GM23338 (cell line): ENCODE measurements at regions not wholly inside any gene's neighbourhood (a gene's known extent, or its start where the extent isn't known, plus 50 kb on each side); places are given as distances from the start of the nearest gene placed in this dataset.

Source experiments
- ATAC-seq: fragments of 200-7000 bp; cut with Tn5 transposase; 3 replicates; pipeline ENCODE4 v1.9.1; 2020
- DNase-seq: peaks from one replicate; pipeline ENCODE4 v3.0.0-alpha.2; 2015; ENCODE audit warnings: low spot score
- H2AFZ ChIP-seq: fragments of 200-600 bp; sonication (generic); 2 replicates; pipeline ENCODE4 v1.8.0; 2016; ENCODE audit warnings: antibody characterized with exemption, mild to moderate bottlenecking, moderate library complexity
- H3F3A ChIP-seq: fragments of 200-600 bp; sonication (generic); replicated peaks from 2 replicates; pipeline ENCODE4 v1.8.0; 2017; ENCODE audit warnings: antibody characterized with exemption, mixed run types, low read depth
- H3K27ac ChIP-seq: fragments of 200-600 bp; sonication (generic); 2 replicates; pipeline ENCODE4 v1.6.1; 2016; ENCODE audit warnings: low read depth
- H3K27me3 ChIP-seq: fragments of 200-600 bp; sonication (generic); 2 replicates; pipeline ENCODE4 v1.8.0; 2016; ENCODE audit warnings: mild to moderate bottlenecking, mixed run types, moderate library complexity; ENCODE audit not compliant: insufficient read depth
- H3K36me3 ChIP-seq: fragments of 200-600 bp; sonication (generic); 2 replicates; pipeline ENCODE4 v1.8.0; 2016; ENCODE audit warnings: mild to moderate bottlenecking; ENCODE audit not compliant: insufficient read depth
- H3K4me1 ChIP-seq: fragments of 200-600 bp; sonication (generic); 2 replicates; pipeline ENCODE4 v1.8.0; 2016; ENCODE audit warnings: mild to moderate bottlenecking, moderate library complexity; ENCODE audit not compliant: insufficient read depth
- H3K4me2 ChIP-seq: fragments of 200-600 bp; sonication (generic); 2 replicates; pipeline ENCODE4 v1.7.1; 2017; ENCODE audit warnings: mixed run types
- H3K4me3 ChIP-seq: fragments of 200-600 bp; sonication (generic); 2 replicates; pipeline ENCODE4 v1.6.1; 2016; ENCODE audit warnings: mixed run types
- H3K79me2 ChIP-seq: fragments of 200-600 bp; sonication (generic); replicated peaks from 2 replicates; pipeline ENCODE4 v1.8.0; 2017; ENCODE audit warnings: mild to moderate bottlenecking; ENCODE audit not compliant: insufficient read depth
- H3K9me2 ChIP-seq: fragments of 200-600 bp; sonication (generic); 2 replicates; pipeline ENCODE4 v1.8.0; 2017; ENCODE audit not compliant: insufficient read depth
- H4K20me1 ChIP-seq: fragments of 200-600 bp; sonication (generic); replicated peaks from 2 replicates; pipeline ENCODE4 v1.8.0; 2017; ENCODE audit warnings: mild to moderate bottlenecking; ENCODE audit not compliant: insufficient read depth
- H3K27ac Mint-ChIP-seq: 2 replicates; pipeline ENCODE4 v1.8.0; 2020; ENCODE audit warnings: inconsistent platforms, mild to moderate bottlenecking, moderate library complexity, mixed read lengths
- H3K27me3 Mint-ChIP-seq: 3 replicates; pipeline ENCODE4 v1.8.0; 2022; ENCODE audit warnings: low read depth, mild to moderate bottlenecking, moderate library complexity, mixed read lengths, inconsistent platforms; ENCODE audit not compliant: insufficient read depth, poor library complexity
- H3K36me3 Mint-ChIP-seq: 3 replicates; pipeline ENCODE4 v1.8.0; 2021; ENCODE audit warnings: low read depth, mild to moderate bottlenecking, inconsistent platforms, moderate library complexity, mixed read lengths
- H3K4me1 Mint-ChIP-seq: 3 replicates; pipeline ENCODE4 v1.8.0; 2020; ENCODE audit warnings: mild to moderate bottlenecking, inconsistent platforms, mixed read lengths
- H3K4me3 Mint-ChIP-seq: 3 replicates; pipeline ENCODE4 v1.8.0; 2021; ENCODE audit warnings: moderate library complexity, mild to moderate bottlenecking, inconsistent platforms, mixed read lengths
- H3K9me3 Mint-ChIP-seq: 3 replicates; pipeline ENCODE4 v1.8.0; 2020; ENCODE audit warnings: moderate library complexity, mild to moderate bottlenecking, inconsistent platforms, mixed read lengths
- CREB1 ChIP-seq: fragments of 250-450 bp; sonication (Bioruptor Pico); IDR thresholded peaks from 2 replicates; pipeline ENCODE4 v1.5.0; 2020; ENCODE audit warnings: low read depth, mild to moderate bottlenecking, moderate library complexity
- EZH2 ChIP-seq: fragments of 200-600 bp; sonication (generic); IDR thresholded peaks from one replicate; pipeline ENCODE4 v1.8.0; 2017; ENCODE audit warnings: antibody characterized with exemption, mild to moderate bottlenecking, low read depth; ENCODE audit not compliant: unreplicated experiment
- EZH2phosphoT487 ChIP-seq: fragments of 200-600 bp; sonication (generic); IDR thresholded peaks from one replicate; pipeline ENCODE4 v1.8.1; 2018; ENCODE audit warnings: antibody characterized with exemption; ENCODE audit not compliant: unreplicated experiment
- JUNB ChIP-seq: IDR thresholded peaks from one replicate; pipeline ENCODE4 v1.6.1; 2016; ENCODE audit warnings: antibody characterized with exemption; ENCODE audit not compliant: unreplicated experiment
- NANOG ChIP-seq: IDR thresholded peaks from 2 replicates; pipeline ENCODE4 v1.6.1; 2016; ENCODE audit warnings: antibody characterized with exemption, borderline replicate concordance
- POLR2AphosphoS5 ChIP-seq: IDR thresholded peaks from 2 replicates; pipeline ENCODE4 v1.6.1; 2016; ENCODE audit warnings: antibody characterized with exemption, low read depth
- REST ChIP-seq: IDR thresholded peaks from one replicate; pipeline ENCODE4 v1.6.1; 2018; ENCODE audit warnings: antibody characterized with exemption; ENCODE audit not compliant: unreplicated experiment
- STAT1 ChIP-seq: IDR thresholded peaks from one replicate; pipeline ENCODE4 v1.6.1; 2016; ENCODE audit warnings: antibody characterized with exemption; ENCODE audit not compliant: unreplicated experiment
- ZNF114 ChIP-seq: fragments of 250-450 bp; sonication (Bioruptor Pico); IDR thresholded peaks from 2 replicates; pipeline ENCODE4 v1.5.0; 2020; ENCODE audit warnings: mild to moderate bottlenecking, moderate library complexity
- ZNF331 ChIP-seq: fragments of 250-450 bp; sonication (Bioruptor Pico); IDR thresholded peaks from 2 replicates; pipeline ENCODE4 v1.5.0; 2020; ENCODE audit warnings: low read depth, mild to moderate bottlenecking, moderate library complexity
- TF ChIP-seq, protein P1 (sequence below), 2 experiments: fragments of 200-600 bp in 1 of 2; sonication (generic) in 1 of 2; conservative IDR thresholded peaks; 2 replicates each; pipeline versions ENCODE4 v1.5.1 to v1.6.1; 2016 to 2017; ENCODE audit warnings: antibody characterized with exemption in 2 of 2, low read depth in 2 of 2, mild to moderate bottlenecking in 2 of 2, moderate library complexity in 1 of 2
- TF ChIP-seq, protein P2 (sequence below): fragments of 250-450 bp; sonication (Bioruptor Pico); IDR thresholded peaks from 2 replicates; pipeline ENCODE4 v1.5.0; 2020; ENCODE audit warnings: mild to moderate bottlenecking, moderate library complexity
- TF ChIP-seq, protein P3 (sequence below): IDR thresholded peaks from 2 replicates; pipeline ENCODE4 v1.6.1; 2016; ENCODE audit warnings: antibody characterized with exemption

DNA sequence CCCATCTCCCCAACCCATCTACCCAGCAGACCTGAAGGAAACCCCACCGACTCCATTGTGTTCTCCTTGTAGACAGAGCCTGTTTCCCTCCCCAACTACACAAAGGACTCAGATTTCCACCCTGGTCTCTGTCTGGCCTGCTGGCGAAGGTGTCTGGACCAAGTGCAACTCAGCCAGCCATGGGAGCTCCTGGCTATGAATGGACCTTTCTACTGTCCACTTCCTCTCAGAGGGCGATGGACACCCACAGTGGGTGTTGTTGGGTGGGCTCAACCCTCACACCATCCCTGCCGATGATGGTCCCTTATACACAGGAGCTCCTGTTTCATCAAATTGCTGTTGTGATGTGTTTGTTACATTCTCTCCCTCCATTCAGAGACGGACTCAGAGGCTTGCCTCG lies 112.5 kb upstream of the PHACTR3 start (continued):
- TF ChIP-seq, protein P1, sequence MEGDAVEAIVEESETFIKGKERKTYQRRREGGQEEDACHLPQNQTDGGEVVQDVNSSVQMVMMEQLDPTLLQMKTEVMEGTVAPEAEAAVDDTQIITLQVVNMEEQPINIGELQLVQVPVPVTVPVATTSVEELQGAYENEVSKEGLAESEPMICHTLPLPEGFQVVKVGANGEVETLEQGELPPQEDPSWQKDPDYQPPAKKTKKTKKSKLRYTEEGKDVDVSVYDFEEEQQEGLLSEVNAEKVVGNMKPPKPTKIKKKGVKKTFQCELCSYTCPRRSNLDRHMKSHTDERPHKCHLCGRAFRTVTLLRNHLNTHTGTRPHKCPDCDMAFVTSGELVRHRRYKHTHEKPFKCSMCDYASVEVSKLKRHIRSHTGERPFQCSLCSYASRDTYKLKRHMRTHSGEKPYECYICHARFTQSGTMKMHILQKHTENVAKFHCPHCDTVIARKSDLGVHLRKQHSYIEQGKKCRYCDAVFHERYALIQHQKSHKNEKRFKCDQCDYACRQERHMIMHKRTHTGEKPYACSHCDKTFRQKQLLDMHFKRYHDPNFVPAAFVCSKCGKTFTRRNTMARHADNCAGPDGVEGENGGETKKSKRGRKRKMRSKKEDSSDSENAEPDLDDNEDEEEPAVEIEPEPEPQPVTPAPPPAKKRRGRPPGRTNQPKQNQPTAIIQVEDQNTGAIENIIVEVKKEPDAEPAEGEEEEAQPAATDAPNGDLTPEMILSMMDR (conservative IDR thresholded peaks at IDR 0.05; ENCODE audit: low read depth in 2 of 2), result no peak

DNA sequence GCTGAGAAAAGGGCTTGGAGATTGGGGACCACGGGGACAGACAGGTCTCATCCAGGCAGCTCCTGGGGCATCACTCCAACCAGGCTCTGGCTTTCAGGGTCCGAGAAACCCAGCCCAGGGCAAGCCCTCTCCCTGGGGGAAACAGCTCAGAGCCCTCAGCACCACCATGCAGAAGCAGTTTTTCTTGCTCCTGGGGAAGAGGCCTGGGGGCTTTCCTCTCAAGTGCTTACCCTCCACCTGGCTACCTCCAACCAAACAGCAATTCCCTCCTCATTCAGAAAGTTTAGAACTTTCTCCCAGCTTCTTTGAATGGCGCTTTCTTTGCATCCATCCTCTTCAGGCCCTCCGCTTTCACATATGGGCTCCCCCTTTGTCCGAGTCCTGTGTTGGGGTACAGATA lies 110.4 kb upstream of the PHACTR3 start:
- Mint-ChIP-seq H3K4me1 (no peaks in the 10 kb centered on the region), H3K4me3 (no peak overlapping the region), H3K9me3 (no peaks in the 10 kb centered on the region), H3K27ac (no peak overlapping the region), H3K36me3 (no peaks in the 10 kb centered on the region), H3K27me3 (peaks cover 5% of the 10 kb centered on the region)
- no peak for ATAC-seq
- Histone ChIP-seq H3K79me2 (no peaks in the 10 kb centered on the region), H3K9me2 (no peaks in the 10 kb centered on the region), H3K4me2 (no peak overlapping the region), H4K20me1 (no peaks in the 10 kb centered on the region), H3K27ac (no peak overlapping the region), H3K4me1 (no peaks in the 10 kb centered on the region), H3K4me3 (no peak overlapping the region), H3K36me3 (no peaks in the 10 kb centered on the region), H3F3A (no peaks in the 10 kb centered on the region), H2AFZ (no peak overlapping the region), H3K27me3 (no peaks in the 10 kb centered on the region)
- no peak for DNase-seq
- TF ChIP-seq POLR2AphosphoS5 (no peak), ZNF114 (CRISPR knock-in tag) (no peak), REST (no peak), CREB1 (CRISPR knock-in tag) (no peak), EZH2phosphoT487 (no peak), EZH2 (no peak), ZNF331 (no peak), JUNB (no peak), STAT1 (no peak), NANOG (no peak)
- TF ChIP-seq, protein P2, sequence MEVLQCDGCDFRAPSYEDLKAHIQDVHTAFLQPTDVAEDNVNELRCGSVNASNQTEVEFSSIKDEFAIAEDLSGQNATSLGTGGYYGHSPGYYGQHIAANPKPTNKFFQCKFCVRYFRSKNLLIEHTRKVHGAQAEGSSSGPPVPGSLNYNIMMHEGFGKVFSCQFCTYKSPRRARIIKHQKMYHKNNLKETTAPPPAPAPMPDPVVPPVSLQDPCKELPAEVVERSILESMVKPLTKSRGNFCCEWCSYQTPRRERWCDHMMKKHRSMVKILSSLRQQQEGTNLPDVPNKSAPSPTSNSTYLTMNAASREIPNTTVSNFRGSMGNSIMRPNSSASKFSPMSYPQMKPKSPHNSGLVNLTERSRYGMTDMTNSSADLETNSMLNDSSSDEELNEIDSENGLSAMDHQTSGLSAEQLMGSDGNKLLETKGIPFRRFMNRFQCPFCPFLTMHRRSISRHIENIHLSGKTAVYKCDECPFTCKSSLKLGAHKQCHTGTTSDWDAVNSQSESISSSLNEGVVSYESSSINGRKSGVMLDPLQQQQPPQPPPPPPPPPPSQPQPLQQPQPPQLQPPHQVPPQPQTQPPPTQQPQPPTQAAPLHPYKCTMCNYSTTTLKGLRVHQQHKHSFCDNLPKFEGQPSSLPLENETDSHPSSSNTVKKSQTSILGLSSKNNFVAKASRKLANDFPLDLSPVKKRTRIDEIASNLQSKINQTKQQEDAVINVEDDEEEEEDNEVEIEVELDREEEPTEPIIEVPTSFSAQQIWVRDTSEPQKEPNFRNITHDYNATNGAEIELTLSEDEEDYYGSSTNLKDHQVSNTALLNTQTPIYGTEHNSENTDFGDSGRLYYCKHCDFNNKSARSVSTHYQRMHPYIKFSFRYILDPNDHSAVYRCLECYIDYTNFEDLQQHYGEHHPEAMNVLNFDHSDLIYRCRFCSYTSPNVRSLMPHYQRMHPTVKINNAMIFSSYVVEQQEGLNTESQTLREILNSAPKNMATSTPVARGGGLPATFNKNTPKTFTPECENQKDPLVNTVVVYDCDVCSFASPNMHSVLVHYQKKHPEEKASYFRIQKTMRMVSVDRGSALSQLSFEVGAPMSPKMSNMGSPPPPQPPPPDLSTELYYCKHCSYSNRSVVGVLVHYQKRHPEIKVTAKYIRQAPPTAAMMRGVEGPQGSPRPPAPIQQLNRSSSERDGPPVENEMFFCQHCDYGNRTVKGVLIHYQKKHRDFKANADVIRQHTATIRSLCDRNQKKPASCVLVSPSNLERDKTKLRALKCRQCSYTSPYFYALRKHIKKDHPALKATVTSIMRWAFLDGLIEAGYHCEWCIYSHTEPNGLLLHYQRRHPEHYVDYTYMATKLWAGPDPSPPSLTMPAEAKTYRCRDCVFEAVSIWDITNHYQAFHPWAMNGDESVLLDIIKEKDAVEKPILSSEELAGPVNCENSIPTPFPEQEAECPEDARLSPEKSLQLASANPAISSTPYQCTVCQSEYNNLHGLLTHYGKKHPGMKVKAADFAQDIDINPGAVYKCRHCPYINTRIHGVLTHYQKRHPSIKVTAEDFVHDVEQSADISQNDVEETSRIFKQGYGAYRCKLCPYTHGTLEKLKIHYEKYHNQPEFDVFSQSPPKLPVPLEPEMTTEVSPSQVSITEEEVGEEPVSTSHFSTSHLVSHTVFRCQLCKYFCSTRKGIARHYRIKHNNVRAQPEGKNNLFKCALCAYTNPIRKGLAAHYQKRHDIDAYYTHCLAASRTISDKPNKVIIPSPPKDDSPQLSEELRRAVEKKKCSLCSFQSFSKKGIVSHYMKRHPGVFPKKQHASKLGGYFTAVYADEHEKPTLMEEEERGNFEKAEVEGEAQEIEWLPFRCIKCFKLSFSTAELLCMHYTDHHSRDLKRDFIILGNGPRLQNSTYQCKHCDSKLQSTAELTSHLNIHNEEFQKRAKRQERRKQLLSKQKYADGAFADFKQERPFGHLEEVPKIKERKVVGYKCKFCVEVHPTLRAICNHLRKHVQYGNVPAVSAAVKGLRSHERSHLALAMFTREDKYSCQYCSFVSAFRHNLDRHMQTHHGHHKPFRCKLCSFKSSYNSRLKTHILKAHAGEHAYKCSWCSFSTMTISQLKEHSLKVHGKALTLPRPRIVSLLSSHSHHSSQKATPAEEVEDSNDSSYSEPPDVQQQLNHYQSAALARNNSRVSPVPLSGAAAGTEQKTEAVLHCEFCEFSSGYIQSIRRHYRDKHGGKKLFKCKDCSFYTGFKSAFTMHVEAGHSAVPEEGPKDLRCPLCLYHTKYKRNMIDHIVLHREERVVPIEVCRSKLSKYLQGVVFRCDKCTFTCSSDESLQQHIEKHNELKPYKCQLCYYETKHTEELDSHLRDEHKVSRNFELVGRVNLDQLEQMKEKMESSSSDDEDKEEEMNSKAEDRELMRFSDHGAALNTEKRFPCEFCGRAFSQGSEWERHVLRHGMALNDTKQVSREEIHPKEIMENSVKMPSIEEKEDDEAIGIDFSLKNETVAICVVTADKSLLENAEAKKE (CRISPR knock-in tag), result no peak
- TF ChIP-seq, protein P3, sequence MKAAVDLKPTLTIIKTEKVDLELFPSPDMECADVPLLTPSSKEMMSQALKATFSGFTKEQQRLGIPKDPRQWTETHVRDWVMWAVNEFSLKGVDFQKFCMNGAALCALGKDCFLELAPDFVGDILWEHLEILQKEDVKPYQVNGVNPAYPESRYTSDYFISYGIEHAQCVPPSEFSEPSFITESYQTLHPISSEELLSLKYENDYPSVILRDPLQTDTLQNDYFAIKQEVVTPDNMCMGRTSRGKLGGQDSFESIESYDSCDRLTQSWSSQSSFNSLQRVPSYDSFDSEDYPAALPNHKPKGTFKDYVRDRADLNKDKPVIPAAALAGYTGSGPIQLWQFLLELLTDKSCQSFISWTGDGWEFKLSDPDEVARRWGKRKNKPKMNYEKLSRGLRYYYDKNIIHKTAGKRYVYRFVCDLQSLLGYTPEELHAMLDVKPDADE, result no peak
